K562 (cell line): ENCODE measurements at regions not wholly inside any gene's neighbourhood (a gene's known extent, or its start where the extent isn't known, plus 50 kb on each side); places are given as distances from the start of the nearest gene placed in this dataset.

Experiments used
- CTCF ChIP-seq, 3 experiments: IDR thresholded peaks in 2 of 3; conservative IDR thresholded peaks in 1 of 3; 2 replicates each; pipeline ENCODE4 v1.5.1; 2011 to 2012; ENCODE audit warnings: low read length in 3 of 3, mild to moderate bottlenecking in 3 of 3, control low read depth in 2 of 3, improper control_type of control experiment in 1 of 3, inconsistent platforms in 1 of 3, low read depth in 1 of 3, mixed read lengths in 1 of 3, moderate library complexity in 1 of 3; ENCODE audit not compliant: insufficient read depth in 2 of 3
- EZH2 ChIP-seq: IDR thresholded peaks from 2 replicates; pipeline ENCODE4 v1.6.1; 2012; ENCODE audit warnings: low read depth, mild to moderate bottlenecking, inconsistent platforms, low read length, borderline replicate concordance
- FOXA3 ChIP-seq, 2 experiments: fragments of 450-650 bp in 1 of 2; sonication (generic) in 1 of 2; formaldehyde crosslinking; IDR thresholded peaks in 1 of 2; conservative IDR thresholded peaks in 1 of 2; 2 replicates each; pipeline versions ENCODE4 v1.4.0 to v1.8.0; 2020 to 2022; ENCODE audit warnings: mild to moderate bottlenecking in 2 of 2, missing genetic modification reagents in 1 of 2
- KAT8 ChIP-seq: fragments of 450-650 bp; IDR thresholded peaks from 2 replicates; pipeline ENCODE4 v1.6.1; 2016; ENCODE audit warnings: low read depth, mild to moderate bottlenecking
- RAD21 ChIP-seq, 2 experiments: fragments of 250-450 bp in 1 of 2; fragments of 450-650 bp in 1 of 2; sonication (Bioruptor Pico) in 1 of 2; formaldehyde crosslinking in 1 of 2; IDR thresholded peaks in 1 of 2; conservative IDR thresholded peaks in 1 of 2; 2 replicates each; pipeline versions ENCODE4 v1.4.0 to v1.8.0; 2020 to 2022; ENCODE audit warnings: mild to moderate bottlenecking in 2 of 2, moderate library complexity in 1 of 2
- RBFOX2 ChIP-seq: fragments of 200-400 bp; formaldehyde crosslinking; IDR thresholded peaks from 2 replicates; pipeline ENCODE4 v1.6.1; 2017; ENCODE audit warnings: low read depth, mild to moderate bottlenecking, low read length, moderate library complexity
- RCOR1 ChIP-seq, 2 experiments: IDR thresholded peaks; 2 replicates each; pipeline ENCODE4 v1.6.1; 2012; ENCODE audit warnings: low read depth in 2 of 2, low read length in 2 of 2, borderline replicate concordance in 1 of 2, improper control_type of control experiment in 1 of 2
- ZBTB43 ChIP-seq: sonication (generic); formaldehyde crosslinking; IDR thresholded peaks from 2 replicates; pipeline ENCODE4 v1.8.0; 2023; ENCODE audit warnings: mild to moderate bottlenecking, missing genetic modification reagents
- ZBTB8A ChIP-seq: fragments of 450-650 bp; IDR thresholded peaks from 2 replicates; pipeline ENCODE4 v1.6.1; 2018; ENCODE audit warnings: mild to moderate bottlenecking, moderate library complexity; ENCODE audit not compliant: partially characterized antibody
- ZNF134 ChIP-seq: fragments of 250-450 bp; sonication (Bioruptor Pico); conservative IDR thresholded peaks from 2 replicates; pipeline ENCODE4 v1.4.0; 2020
- ZNF232 ChIP-seq: sonication (generic); formaldehyde crosslinking; IDR thresholded peaks from 2 replicates; pipeline ENCODE4 v1.8.0; 2022; ENCODE audit warnings: mild to moderate bottlenecking, missing genetic modification reagents
- ZNF239 ChIP-seq: fragments of 250-450 bp; sonication (Bioruptor Pico); IDR thresholded peaks from 2 replicates; pipeline ENCODE4 v1.4.0; 2020; ENCODE audit warnings: mild to moderate bottlenecking
- ZNF589 ChIP-seq: fragments of 200-800 bp; sonication (Bioruptor generic); IDR thresholded peaks from 2 replicates; pipeline ENCODE4 v1.6.1; 2016; ENCODE audit warnings: low read depth, missing genetic modification characterization, missing compliant biosample characterization

- TF ChIP-seq EZH2 (no peak), RCOR1 (IDR thresholded peaks at IDR 0.05; ENCODE audit: borderline replicate concordance in 1 of 2, low read depth in 2 of 2, low read length in 2 of 2) (no peak), RBFOX2 (no peak), FOXA3 (CRISPR knock-in tag; conservative IDR thresholded peaks at IDR 0.05 in 1 of 2, IDR thresholded peaks at IDR 0.05 in 1 of 2) (no peak), RAD21 (CRISPR knock-in tag; conservative IDR thresholded peaks at IDR 0.05 in 1 of 2, IDR thresholded peaks at IDR 0.05 in 1 of 2) (no peak), CTCF (IDR thresholded peaks at IDR 0.05 in 2 of 3, conservative IDR thresholded peaks at IDR 0.05 in 1 of 3; ENCODE audit: insufficient read depth in 2 of 3, low read depth in 1 of 3, low read length in 3 of 3) (no peak), ZNF589 (CRISPR knock-in tag) (no peak), ZBTB8A (no peak), ZNF134 (CRISPR knock-in tag) (no peak), ZBTB43 (CRISPR knock-in tag) (no peak), ZNF232 (CRISPR knock-in tag) (no peak), ZNF239 (CRISPR knock-in tag) (no peak), KAT8 (no peak)
These were observed 86.0 kb upstream of the PFKP start for GRCh38 chr10:2981361-2981801.
